ENCODE measurements at regions not wholly inside any gene's neighbourhood (a gene's known extent, or its start where the extent isn't known, plus 50 kb on each side); places are given as distances from the start of the nearest gene placed in this dataset.

DNA sequence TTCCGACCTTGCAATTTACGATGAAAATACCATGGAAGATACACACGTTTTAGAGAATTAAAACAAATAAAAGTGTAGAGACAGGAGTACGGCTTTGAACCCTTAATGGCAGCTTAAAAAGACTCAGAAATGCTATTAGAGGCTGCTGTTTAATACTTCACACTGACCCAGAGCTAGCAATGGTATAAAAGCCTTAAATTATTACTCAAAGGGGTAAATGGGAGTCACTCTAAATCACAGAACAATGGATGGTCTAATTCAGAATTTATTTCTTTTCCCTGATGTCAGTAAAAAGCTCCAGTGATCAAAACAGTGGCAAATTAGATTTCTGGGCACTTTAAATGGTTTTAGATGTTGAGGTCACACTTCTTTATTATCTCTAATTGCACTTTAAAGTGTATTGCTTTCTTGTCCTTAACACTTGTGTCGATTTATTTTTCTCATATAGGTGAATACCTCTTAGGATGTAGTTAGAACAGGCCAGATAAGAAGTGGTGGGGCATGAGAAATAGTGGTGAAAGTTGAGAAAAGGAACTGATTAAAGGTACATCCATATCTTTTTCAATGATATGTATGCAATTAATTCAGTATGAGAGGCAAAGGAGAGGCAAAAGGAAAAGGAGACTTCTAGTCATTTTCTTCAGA is 252.4 kb upstream of the ANKRD50 start:
- TF ChIP-seq EZH2phosphoT487 (IDR thresholded peaks at IDR 0.05; ENCODE audit: low read depth) = no peak
- TF ChIP-seq, protein P1, sequence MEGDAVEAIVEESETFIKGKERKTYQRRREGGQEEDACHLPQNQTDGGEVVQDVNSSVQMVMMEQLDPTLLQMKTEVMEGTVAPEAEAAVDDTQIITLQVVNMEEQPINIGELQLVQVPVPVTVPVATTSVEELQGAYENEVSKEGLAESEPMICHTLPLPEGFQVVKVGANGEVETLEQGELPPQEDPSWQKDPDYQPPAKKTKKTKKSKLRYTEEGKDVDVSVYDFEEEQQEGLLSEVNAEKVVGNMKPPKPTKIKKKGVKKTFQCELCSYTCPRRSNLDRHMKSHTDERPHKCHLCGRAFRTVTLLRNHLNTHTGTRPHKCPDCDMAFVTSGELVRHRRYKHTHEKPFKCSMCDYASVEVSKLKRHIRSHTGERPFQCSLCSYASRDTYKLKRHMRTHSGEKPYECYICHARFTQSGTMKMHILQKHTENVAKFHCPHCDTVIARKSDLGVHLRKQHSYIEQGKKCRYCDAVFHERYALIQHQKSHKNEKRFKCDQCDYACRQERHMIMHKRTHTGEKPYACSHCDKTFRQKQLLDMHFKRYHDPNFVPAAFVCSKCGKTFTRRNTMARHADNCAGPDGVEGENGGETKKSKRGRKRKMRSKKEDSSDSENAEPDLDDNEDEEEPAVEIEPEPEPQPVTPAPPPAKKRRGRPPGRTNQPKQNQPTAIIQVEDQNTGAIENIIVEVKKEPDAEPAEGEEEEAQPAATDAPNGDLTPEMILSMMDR (IDR thresholded peaks at IDR 0.05; ENCODE audit: low read depth, low read length) = no peak
- Histone ChIP-seq H3K9ac (ENCODE audit: low read length) (no peak overlapping the region), H2AFZ (ENCODE audit: low read depth, low read length) (no peak overlapping the region), H3K4me3 (ENCODE audit: low read length) (no peak overlapping the region), H3K4me1 (ENCODE audit: low read length) (no peaks in the 10 kb centered on the region), H3K4me2 (ENCODE audit: low read length) (no peak overlapping the region), H3K79me2 (ENCODE audit: low read length) (no peaks in the 10 kb centered on the region), H3K36me3 (replicated peaks; ENCODE audit: low read depth, low read length) (no peaks in the 10 kb centered on the region), H3K9me3 (ENCODE audit: insufficient read depth, low read length) (peaks cover 15% of the 10 kb centered on the region), H4K20me1 (ENCODE audit: insufficient read depth, low read length) (no peaks in the 10 kb centered on the region), H3K27me3 (ENCODE audit: low read depth, low read length) (no peaks in the 10 kb centered on the region), H3K27ac (ENCODE audit: low read length) (no peak overlapping the region)

DNA sequence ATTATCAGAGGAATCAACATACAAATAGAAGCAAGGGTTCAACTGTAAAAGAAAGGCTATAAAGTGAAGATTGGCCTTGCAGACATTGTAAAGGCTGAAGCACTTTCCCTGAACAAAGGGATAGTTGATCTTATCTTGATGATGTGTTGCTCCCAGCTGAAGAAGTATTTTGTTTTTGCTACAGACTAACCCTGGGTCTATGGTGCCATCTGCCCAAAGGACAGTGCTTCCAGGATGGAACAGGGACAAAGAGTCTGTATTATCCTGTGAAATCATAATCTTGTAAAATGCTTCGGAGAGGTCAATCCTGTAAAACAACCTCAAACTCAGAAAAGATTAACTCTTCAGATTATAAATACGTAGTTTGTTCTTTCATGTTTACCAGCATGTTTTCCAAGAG is 251.7 kb upstream of the ANKRD50 start:
- H4K20me1 ChIP-seq (ENCODE audit: insufficient read depth, low read length) = no peaks in the 10 kb centered on the region
- no peaks in the 10 kb centered on the region for H3K79me2 ChIP-seq (ENCODE audit: low read length)
- H3K27ac ChIP-seq (ENCODE audit: low read length) = no peak overlapping the region
- TF ChIP-seq EZH2phosphoT487 (IDR thresholded peaks at IDR 0.05; ENCODE audit: low read depth) = no peak
- TF ChIP-seq, protein P1 (IDR thresholded peaks at IDR 0.05; ENCODE audit: low read depth, low read length) = no peak
- H3K4me1 ChIP-seq (ENCODE audit: low read length) = no peaks in the 10 kb centered on the region
- no peaks in the 10 kb centered on the region for H3K36me3 ChIP-seq (replicated peaks; ENCODE audit: low read depth, low read length)
- H3K9ac ChIP-seq (ENCODE audit: low read length) = no peak overlapping the region
- peaks cover 19% of the 10 kb centered on the region for H3K9me3 ChIP-seq (ENCODE audit: insufficient read depth, low read length)
- H2AFZ ChIP-seq (ENCODE audit: low read depth, low read length) = no peak overlapping the region
- no peak overlapping the region for H3K4me2 ChIP-seq (ENCODE audit: low read length)
- H3K27me3 ChIP-seq (ENCODE audit: low read depth, low read length) = no peaks in the 10 kb centered on the region
- no peak overlapping the region for H3K4me3 ChIP-seq (ENCODE audit: low read length)

DNA sequence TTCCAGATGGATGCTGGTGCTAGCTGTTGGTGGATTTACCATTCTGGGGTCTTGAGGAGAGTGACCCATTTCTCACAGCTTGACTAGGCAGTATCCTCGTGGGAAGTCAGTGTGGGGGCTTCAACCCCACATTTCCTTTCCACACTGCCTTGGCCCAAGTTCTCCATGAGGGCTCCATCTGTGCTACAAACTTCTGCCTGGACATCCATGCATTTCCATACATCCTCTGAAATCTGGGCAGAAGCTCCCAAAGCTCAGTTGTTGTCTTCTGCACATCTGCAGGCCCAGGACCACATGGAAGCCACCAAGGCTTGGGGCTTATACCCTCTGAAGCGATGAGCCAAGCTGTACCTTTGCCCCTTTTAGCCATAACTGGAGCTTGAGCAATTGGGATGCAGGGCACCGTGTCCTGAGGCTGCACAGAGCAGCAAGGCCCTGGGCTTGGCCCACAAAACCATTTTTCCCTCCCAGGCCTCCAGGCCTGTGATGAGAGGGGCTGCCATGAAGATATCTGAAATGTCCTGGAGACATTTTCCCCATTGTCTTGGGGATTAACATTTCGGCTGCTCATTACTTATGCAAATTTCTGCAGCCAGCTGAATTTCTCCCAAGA is 248.7 kb upstream of the ANKRD50 start:
- no peaks in the 10 kb centered on the region for H3K36me3 ChIP-seq (replicated peaks; ENCODE audit: low read depth, low read length)
- no peaks in the 10 kb centered on the region for H3K79me2 ChIP-seq (ENCODE audit: low read length)
- H3K9me3 ChIP-seq (ENCODE audit: insufficient read depth, low read length) = peaks cover 19% of the 10 kb centered on the region
- H3K4me1 ChIP-seq (ENCODE audit: low read length) = no peaks in the 10 kb centered on the region
- H4K20me1 ChIP-seq (ENCODE audit: insufficient read depth, low read length) = no peaks in the 10 kb centered on the region
- H3K9ac ChIP-seq (ENCODE audit: low read length) = no peak overlapping the region
- H3K27ac ChIP-seq (ENCODE audit: low read length) = no peak overlapping the region
- H3K27me3 ChIP-seq (ENCODE audit: low read depth, low read length) = no peaks in the 10 kb centered on the region
- no peak overlapping the region for H3K4me3 ChIP-seq (ENCODE audit: low read length)
- H2AFZ ChIP-seq (ENCODE audit: low read depth, low read length) = no peak overlapping the region
- no peak overlapping the region for H3K4me2 ChIP-seq (ENCODE audit: low read length)
- TF ChIP-seq EZH2phosphoT487 (IDR thresholded peaks at IDR 0.05; ENCODE audit: low read depth) = no peak
- TF ChIP-seq, protein P1 (IDR thresholded peaks at IDR 0.05; ENCODE audit: low read depth, low read length) = no peak

DNA sequence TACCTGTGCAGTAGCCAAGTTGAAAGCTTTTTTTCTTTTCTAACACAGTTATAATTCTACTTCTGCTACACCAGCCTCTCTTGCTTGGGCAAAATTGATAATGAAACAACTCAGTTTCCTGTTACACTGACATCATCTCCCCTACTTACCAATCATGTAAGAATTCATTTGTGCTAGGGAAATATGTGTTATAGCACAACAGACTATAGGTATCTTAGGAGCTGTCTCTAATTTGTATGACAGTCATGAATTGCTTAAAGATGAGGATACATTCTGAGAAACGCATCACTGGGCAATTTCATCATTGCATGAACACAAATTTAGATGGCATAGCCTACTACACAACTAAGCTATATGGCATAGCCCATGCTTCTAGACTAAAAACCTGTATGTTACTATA is 246.3 kb upstream of the ANKRD50 start:
- no peak overlapping the region for H3K4me2 ChIP-seq (ENCODE audit: low read length)
- H3K4me3 ChIP-seq (ENCODE audit: low read length) = no peak overlapping the region
- H3K27ac ChIP-seq (ENCODE audit: low read length) = no peak overlapping the region
- H4K20me1 ChIP-seq (ENCODE audit: insufficient read depth, low read length) = no peaks in the 10 kb centered on the region
- H3K9me3 ChIP-seq (ENCODE audit: insufficient read depth, low read length) = peaks cover 19% of the 10 kb centered on the region
- H3K4me1 ChIP-seq (ENCODE audit: low read length) = no peaks in the 10 kb centered on the region
- no peaks in the 10 kb centered on the region for H3K36me3 ChIP-seq (replicated peaks; ENCODE audit: low read depth, low read length)
- H3K79me2 ChIP-seq (ENCODE audit: low read length) = no peaks in the 10 kb centered on the region
- H3K27me3 ChIP-seq (ENCODE audit: low read depth, low read length) = no peaks in the 10 kb centered on the region
- H3K9ac ChIP-seq (ENCODE audit: low read length) = no peak overlapping the region
- TF ChIP-seq, protein P1 (IDR thresholded peaks at IDR 0.05; ENCODE audit: low read depth, low read length) = no peak
- no peak for TF ChIP-seq EZH2phosphoT487 (IDR thresholded peaks at IDR 0.05; ENCODE audit: low read depth)
- H2AFZ ChIP-seq (ENCODE audit: low read depth, low read length) = no peak overlapping the region

All from OCI-LY3 (cell line).